GM03348 (cell line): ENCODE measurements at regions not wholly inside any gene's neighbourhood (a gene's known extent, or its start where the extent isn't known, plus 50 kb on each side); places are given as distances from the start of the nearest gene placed in this dataset.
A peak's percentile ranks its signal among the peaks of the same experiment; 100 is the strongest.
"Not testable (repeated sequence)": the region's sequence is repeated elsewhere in the genome, so short reads cannot be mapped to it uniquely, and the experiment has no call there.

Experiments
- DNase-seq: peaks from one replicate; pipeline ENCODE4 v3.0.0; 2012; ENCODE audit warnings: low spot score

DNA sequence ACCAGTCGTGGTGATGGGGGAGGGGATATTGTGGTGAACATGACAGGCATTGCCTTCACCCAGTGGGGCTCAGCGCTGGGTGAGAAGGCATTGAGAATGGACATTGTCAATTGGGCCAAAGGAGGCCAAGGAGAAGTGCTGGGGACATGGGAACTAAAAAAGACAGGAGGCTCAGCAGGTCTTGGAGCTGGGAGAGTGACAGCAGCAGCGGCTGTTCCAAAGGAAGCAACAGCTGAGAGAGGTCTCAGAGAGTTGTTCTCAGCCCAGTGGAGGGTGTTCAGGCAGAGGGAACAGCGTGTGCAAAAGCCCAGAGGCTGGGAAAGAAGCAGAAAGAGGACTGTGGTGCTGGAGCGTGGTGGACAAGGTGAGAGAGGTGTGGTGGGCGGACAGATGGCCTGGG is 56.6 kb upstream of the ASNS start:
- DNase-seq, result not testable (repeated sequence)

DNA sequence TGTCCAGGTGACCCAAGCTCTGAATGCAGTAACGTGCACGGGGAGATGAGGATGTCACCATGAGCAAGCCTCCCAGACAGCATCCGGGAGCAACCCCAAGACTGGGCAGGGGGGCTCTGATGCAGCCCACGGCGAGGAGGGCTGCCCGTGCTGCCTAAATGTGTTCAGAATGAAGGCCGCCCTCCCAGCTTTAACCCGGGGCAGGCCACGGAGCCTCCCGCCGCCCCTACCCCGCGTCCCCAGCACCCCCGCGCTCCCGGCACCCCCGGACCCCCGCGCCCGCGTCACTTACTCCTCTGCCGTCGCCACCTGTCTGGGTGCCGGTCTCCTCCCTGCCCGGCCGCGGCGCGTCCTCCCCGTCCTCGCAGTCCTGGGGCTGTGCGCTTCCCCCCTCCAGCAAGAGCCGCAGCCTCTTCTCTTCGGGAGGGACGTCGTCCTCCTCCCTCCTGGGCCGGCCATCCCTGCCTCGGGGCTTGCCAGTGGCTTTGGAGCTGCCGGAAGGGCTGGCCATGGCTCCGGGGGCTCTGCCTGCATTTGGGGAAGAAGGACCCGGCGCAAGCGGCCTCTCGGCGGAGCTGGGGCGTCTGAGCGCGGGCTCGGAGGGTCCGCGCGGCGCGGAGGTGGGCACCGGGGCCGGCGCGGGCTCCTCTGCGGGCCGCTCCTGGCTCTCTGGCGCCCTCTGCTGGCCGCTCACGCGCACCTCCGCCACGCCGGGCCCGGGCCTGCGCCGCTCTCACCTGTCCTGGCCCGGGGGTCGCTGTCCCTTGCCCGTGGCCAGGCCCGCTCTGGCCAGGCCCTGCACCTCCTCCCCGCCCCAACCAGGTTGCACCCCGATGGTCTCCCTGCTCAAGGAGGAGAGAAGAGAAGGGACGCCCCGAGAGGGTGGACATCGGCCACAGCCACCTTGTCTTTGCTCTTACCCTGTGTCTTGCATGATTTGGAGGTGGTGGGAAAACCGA is 55.9 kb upstream of the ASNS start:
- peak; percentile 85 for DNase-seq
